ENCODE measurements at regions not wholly inside any gene's neighbourhood (a gene's known extent, or its start where the extent isn't known, plus 50 kb on each side); places are given as distances from the start of the nearest gene placed in this dataset.
"Not testable (repeated sequence)": the region's sequence is repeated elsewhere in the genome, so short reads cannot be mapped to it uniquely, and the experiment has no call there.

- CTCF ChIA-PET: no interaction called here
- DNase-seq (ENCODE audit: extremely low spot score): no peak
- TF ChIP-seq TARDBP (IDR thresholded peaks at IDR 0.05) (no peak), L3MBTL2 (conservative IDR thresholded peaks at IDR 0.05) (no peak), CTBP1 (IDR thresholded peaks at IDR 0.05; ENCODE audit: borderline replicate concordance) (no peak), ELF4 (IDR thresholded peaks at IDR 0.05) (no peak), ARNT (IDR thresholded peaks at IDR 0.05) (no peak), LEF1 (IDR thresholded peaks at IDR 0.05; ENCODE audit: borderline replicate concordance) (no peak), ZNF384 (IDR thresholded peaks at IDR 0.05) (no peak), SUZ12 (IDR thresholded peaks at IDR 0.05) (no peak), NFRKB (IDR thresholded peaks at IDR 0.05) (no peak), FOXM1 (IDR thresholded peaks at IDR 0.05; ENCODE audit: borderline replicate concordance) (no peak), SP1 (IDR thresholded peaks at IDR 0.05) (no peak), BHLHE40 (IDR thresholded peaks at IDR 0.05; ENCODE audit: borderline replicate concordance) (no peak), FOXK2 (IDR thresholded peaks at IDR 0.05) (no peak), PKNOX1 (IDR thresholded peaks at IDR 0.05) (no peak), HDGF (IDR thresholded peaks at IDR 0.05; ENCODE audit: borderline replicate concordance) (no peak), FOXA1 (IDR thresholded peaks at IDR 0.05) (no peak)
- POLR2A ChIA-PET: no interaction called here
These were observed 438.9 kb downstream of the NAV3 start for GRCh38 chr12:78269620-78270019.

GRCh38 chr12:78271546-78271945, 440.9 kb downstream of the NAV3 start:
- TF ChIP-seq NFRKB (IDR thresholded peaks at IDR 0.05) (no peak), TARDBP (IDR thresholded peaks at IDR 0.05) (no peak), FOXA1 (IDR thresholded peaks at IDR 0.05) (no peak), SP1 (IDR thresholded peaks at IDR 0.05) (no peak), HDGF (IDR thresholded peaks at IDR 0.05; ENCODE audit: borderline replicate concordance) (no peak), BHLHE40 (IDR thresholded peaks at IDR 0.05; ENCODE audit: borderline replicate concordance) (no peak), LEF1 (IDR thresholded peaks at IDR 0.05; ENCODE audit: borderline replicate concordance) (no peak), CTBP1 (IDR thresholded peaks at IDR 0.05; ENCODE audit: borderline replicate concordance) (no peak), ELF4 (IDR thresholded peaks at IDR 0.05) (no peak), ARNT (IDR thresholded peaks at IDR 0.05) (no peak), FOXM1 (IDR thresholded peaks at IDR 0.05; ENCODE audit: borderline replicate concordance) (no peak), FOXK2 (IDR thresholded peaks at IDR 0.05) (no peak), L3MBTL2 (conservative IDR thresholded peaks at IDR 0.05) (no peak), SUZ12 (IDR thresholded peaks at IDR 0.05) (no peak), ZNF384 (IDR thresholded peaks at IDR 0.05) (no peak), PKNOX1 (IDR thresholded peaks at IDR 0.05) (no peak)
- CTCF ChIA-PET: no interaction called here
- no peak for DNase-seq (ENCODE audit: extremely low spot score)
- POLR2A ChIA-PET: no interaction called here

- TF ChIP-seq ZNF384 (IDR thresholded peaks at IDR 0.05) (no peak), L3MBTL2 (conservative IDR thresholded peaks at IDR 0.05) (no peak), BHLHE40 (IDR thresholded peaks at IDR 0.05; ENCODE audit: borderline replicate concordance) (no peak), ARNT (IDR thresholded peaks at IDR 0.05) (no peak), FOXM1 (IDR thresholded peaks at IDR 0.05; ENCODE audit: borderline replicate concordance) (no peak), PKNOX1 (IDR thresholded peaks at IDR 0.05) (no peak), HDGF (IDR thresholded peaks at IDR 0.05; ENCODE audit: borderline replicate concordance) (no peak), LEF1 (IDR thresholded peaks at IDR 0.05; ENCODE audit: borderline replicate concordance) (no peak), CTBP1 (IDR thresholded peaks at IDR 0.05; ENCODE audit: borderline replicate concordance) (no peak)
- DNase-seq (ENCODE audit: extremely low spot score): no peak
- CTCF ChIA-PET: no interaction called here
- POLR2A ChIA-PET: no interaction called here
These were observed 445.2 kb downstream of the NAV3 start for GRCh38 chr12:78275886-78276285.

GRCh38 chr12:78278706-78279190, 448.1 kb downstream of the NAV3 start:
- TF ChIP-seq L3MBTL2 (conservative IDR thresholded peaks at IDR 0.05) (no peak), PKNOX1 (IDR thresholded peaks at IDR 0.05) (no peak), BHLHE40 (IDR thresholded peaks at IDR 0.05; ENCODE audit: borderline replicate concordance) (no peak), ZNF384 (IDR thresholded peaks at IDR 0.05) (no peak), FOXA1 (IDR thresholded peaks at IDR 0.05) (no peak), ARNT (IDR thresholded peaks at IDR 0.05) (no peak), NFRKB (IDR thresholded peaks at IDR 0.05) (no peak), HDGF (IDR thresholded peaks at IDR 0.05; ENCODE audit: borderline replicate concordance) (no peak), SUZ12 (IDR thresholded peaks at IDR 0.05) (no peak), FOXK2 (IDR thresholded peaks at IDR 0.05) (no peak)
- POLR2A ChIA-PET: no interaction called here
- CTCF ChIA-PET: no interaction called here
- DNase-seq (ENCODE audit: extremely low spot score): no peak

- no peak for DNase-seq (ENCODE audit: extremely low spot score)
- TF ChIP-seq L3MBTL2 (conservative IDR thresholded peaks at IDR 0.05) (no peak), FOXK2 (IDR thresholded peaks at IDR 0.05) (no peak), SUZ12 (IDR thresholded peaks at IDR 0.05) (no peak), HDGF (IDR thresholded peaks at IDR 0.05; ENCODE audit: borderline replicate concordance) (no peak), ELF4 (IDR thresholded peaks at IDR 0.05) (no peak), FOXM1 (IDR thresholded peaks at IDR 0.05; ENCODE audit: borderline replicate concordance) (no peak), ZNF384 (IDR thresholded peaks at IDR 0.05) (no peak), LEF1 (IDR thresholded peaks at IDR 0.05; ENCODE audit: borderline replicate concordance) (no peak), NFRKB (IDR thresholded peaks at IDR 0.05) (no peak), CTBP1 (IDR thresholded peaks at IDR 0.05; ENCODE audit: borderline replicate concordance) (no peak), SP1 (IDR thresholded peaks at IDR 0.05) (no peak)
- ChIA-PET CTCF (no interaction called here), POLR2A (no interaction called here)
These were observed 448.9 kb downstream of the NAV3 start for GRCh38 chr12:78279567-78279966.

- CTCF ChIA-PET; DNase-seq (ENCODE audit: extremely low spot score); POLR2A ChIA-PET: not testable (repeated sequence)
These were observed 450.4 kb downstream of the NAV3 start for GRCh38 chr12:78281102-78281501.

Measured in HEK293T (cell line).